Astrocyte of the cerebellum (primary cell): ENCODE measurements at regions not wholly inside any gene's neighbourhood (a gene's known extent, or its start where the extent isn't known, plus 50 kb on each side); places are given as distances from the start of the nearest gene placed in this dataset.

Source experiments
- DNase-seq: peaks from one replicate; pipeline ENCODE4 v3.0.0-alpha.2; 2011; ENCODE audit warnings: low read depth
- H3K4me3 ChIP-seq: 2 replicates; pipeline ENCODE4 v1.5.1; 2011; ENCODE audit warnings: mild to moderate bottlenecking, low read depth, low read length, moderate library complexity
- CTCF ChIP-seq: IDR thresholded peaks from 2 replicates; pipeline ENCODE4 v1.5.1; 2012; ENCODE audit warnings: low read length, low read depth, moderate library complexity, mild to moderate bottlenecking; ENCODE audit errors: missing control alignments
- in situ Hi-C: cut with HindIII; loops from 2 replicates; pipeline ENCODE4 v1.10.0; 2017; ENCODE audit warnings: low sequenced_read_pairs

DNA sequence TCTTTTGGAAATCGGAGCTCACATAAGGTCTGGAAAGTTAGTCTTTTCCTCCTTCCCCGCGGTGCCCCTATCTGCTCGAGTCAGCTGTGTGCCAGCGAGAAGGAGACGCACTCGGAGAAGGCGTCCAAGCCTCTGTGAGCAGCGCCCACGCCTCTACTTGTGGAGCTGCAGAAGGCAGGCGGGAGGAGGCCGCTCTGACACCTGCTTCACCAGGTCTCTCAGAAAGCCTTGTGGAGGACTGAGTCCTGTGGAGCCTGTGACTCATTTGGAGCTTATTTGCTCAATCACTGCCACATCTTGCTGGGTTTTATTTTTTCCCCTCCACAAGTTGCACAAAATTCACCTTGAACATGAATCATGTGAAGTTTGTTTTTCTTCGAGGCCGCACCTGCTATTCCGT lies 117.5 kb downstream of the IRX2 start:
- DNase-seq: no peak

GRCh38 chr5:2631758-2632157 lies 119.7 kb downstream of the IRX2 start:
- in situ Hi-C loops: no loop called here
- DNase-seq: no peak
- TF ChIP-seq CTCF: no peak
- H3K4me3 ChIP-seq: no peak overlapping the region

More for the DNA sequence above, 117.5 kb downstream of the IRX2 start:
- H3K4me3 ChIP-seq: no peak overlapping the region
- no peak for TF ChIP-seq CTCF
- in situ Hi-C loops: no loop called here

DNA sequence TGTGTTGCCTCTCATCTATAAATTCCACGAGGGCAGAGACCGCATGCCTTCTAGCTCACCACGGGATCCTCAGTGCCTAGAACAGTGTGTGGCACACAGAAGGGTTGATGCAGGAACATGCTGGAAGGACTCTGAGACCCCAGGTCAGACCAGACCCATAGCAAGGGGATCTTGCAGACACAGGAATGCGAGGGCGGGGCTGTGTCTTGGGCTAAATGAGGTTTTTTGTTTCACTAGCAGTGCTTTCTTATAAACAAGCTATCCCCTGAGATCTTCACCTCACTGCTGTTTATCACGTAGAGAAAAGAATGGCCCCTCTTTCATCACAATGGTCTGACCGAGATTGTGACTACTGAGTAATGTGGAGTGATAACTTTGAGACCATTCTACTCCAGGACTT lies 122.4 kb downstream of the IRX2 start:
- H3K4me3 ChIP-seq: no peak overlapping the region
- in situ Hi-C loops: no loop called here
- no peak for TF ChIP-seq CTCF
- DNase-seq: no peak

GRCh38 chr5:2627867-2628266 lies 123.6 kb downstream of the IRX2 start:
- TF ChIP-seq CTCF: no peak
- H3K4me3 ChIP-seq: no peak overlapping the region
- no peak for DNase-seq
- in situ Hi-C loops: no loop called here

DNA sequence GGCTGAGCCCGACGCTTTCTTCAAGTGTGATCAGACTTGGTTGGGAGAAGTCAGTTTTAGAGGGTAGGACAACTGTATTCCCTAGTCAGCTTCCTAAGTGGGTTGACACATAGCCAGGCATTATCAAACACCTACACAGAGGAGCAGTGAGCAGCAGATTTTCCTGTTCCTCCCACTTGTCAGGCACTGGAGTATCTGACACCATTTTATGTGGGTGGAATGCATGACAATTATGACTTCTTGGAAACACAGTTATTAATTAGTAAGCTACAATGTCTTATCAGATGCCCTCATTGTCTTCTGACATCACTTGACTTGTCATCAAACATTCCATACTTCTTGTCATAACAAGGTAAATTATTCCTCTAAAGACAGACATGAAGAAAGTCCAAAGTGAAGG lies 124.9 kb downstream of the IRX2 start:
- in situ Hi-C loops: no loop called here
- TF ChIP-seq CTCF: no peak
- DNase-seq: no peak
- no peak overlapping the region for H3K4me3 ChIP-seq

DNA sequence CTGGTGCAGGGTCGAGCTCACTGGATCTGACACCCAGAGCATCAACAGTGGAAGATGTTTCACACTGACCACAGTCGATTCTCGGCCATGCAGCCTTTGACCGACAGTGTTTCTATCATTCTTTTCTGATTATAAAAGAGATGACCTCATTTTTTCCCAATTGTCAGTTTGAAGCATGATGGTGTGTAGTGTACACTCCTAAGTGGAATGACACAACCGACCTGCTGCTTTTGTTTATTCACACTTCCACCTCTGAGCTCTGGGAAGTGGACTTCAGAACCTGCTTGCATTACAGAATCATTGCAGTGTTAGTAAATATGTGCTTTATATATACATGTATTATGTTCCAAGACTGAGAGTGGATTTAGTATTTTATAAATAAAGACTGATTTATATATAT lies 128.6 kb downstream of the IRX2 start:
- DNase-seq: no peak
- in situ Hi-C loops: loop anchor here (5.0 kb wide), 1 partner anchor 89 kb away; no protein-coding TSS in a partner anchor
- no peak overlapping the region for H3K4me3 ChIP-seq
- no peak for TF ChIP-seq CTCF

- no peak for TF ChIP-seq CTCF
- in situ Hi-C loops: loop anchor here (5.0 kb wide), 1 partner anchor 91 kb away; no protein-coding TSS in a partner anchor
- H3K4me3 ChIP-seq: no peak overlapping the region
- DNase-seq: no peak
These were observed 129.8 kb downstream of the IRX2 start for GRCh38 chr5:2621631-2622030.
